ENCODE measurements at regions not wholly inside any gene's neighbourhood (a gene's known extent, or its start where the extent isn't known, plus 50 kb on each side); places are given as distances from the start of the nearest gene placed in this dataset.

GRCh38 chr10:18955061-18955460, 93.5 kb upstream of the MALRD1 start:
- CTCF ChIA-PET: no interaction called here
- intact Hi-C loops (cut with micrococcal nuclease; ENCODE audit: unreplicated experiment): no loop called here
- BruUV-seq (replicated peaks): no TSS peak
- Mint-ChIP-seq H3K27ac (ENCODE audit: unreplicated experiment) (no peak overlapping the region), H3K4me3 (ENCODE audit: low read depth, unreplicated experiment) (no peak overlapping the region), H3K36me3 (ENCODE audit: insufficient read depth, unreplicated experiment) (no peaks in the 10 kb centered on the region), H3K27me3 (ENCODE audit: unreplicated experiment) (no peaks in the 10 kb centered on the region), H3K4me1 (ENCODE audit: low read depth, unreplicated experiment) (no peaks in the 10 kb centered on the region), H3K9me3 (ENCODE audit: low read depth, unreplicated experiment) (peaks cover 4% of the 10 kb centered on the region)
- no peak for TF ChIP-seq CTCF (IDR thresholded peaks at IDR 0.05; ENCODE audit: unreplicated experiment)
- DNase-seq: no peak

- Mint-ChIP-seq H3K9me3 (ENCODE audit: low read depth, unreplicated experiment) (peaks cover 5% of the 10 kb centered on the region), H3K27me3 (ENCODE audit: unreplicated experiment) (no peaks in the 10 kb centered on the region), H3K4me1 (ENCODE audit: low read depth, unreplicated experiment) (no peaks in the 10 kb centered on the region), H3K27ac (ENCODE audit: unreplicated experiment) (no peak overlapping the region), H3K36me3 (ENCODE audit: insufficient read depth, unreplicated experiment) (no peaks in the 10 kb centered on the region), H3K4me3 (ENCODE audit: low read depth, unreplicated experiment) (no peak overlapping the region)
- no peak for DNase-seq
- TF ChIP-seq CTCF (IDR thresholded peaks at IDR 0.05; ENCODE audit: unreplicated experiment): no peak
- intact Hi-C loops (cut with micrococcal nuclease; ENCODE audit: unreplicated experiment): no loop called here
- no TSS peak for BruUV-seq (replicated peaks)
- CTCF ChIA-PET: no interaction called here
Observed at GRCh38 chr10:18959369-18959768, 89.2 kb upstream of the MALRD1 start.

GRCh38 chr10:18960466-18961079, 88.0 kb upstream of the MALRD1 start:
- Mint-ChIP-seq H3K4me3 (ENCODE audit: low read depth, unreplicated experiment) (no peak overlapping the region), H3K36me3 (ENCODE audit: insufficient read depth, unreplicated experiment) (no peaks in the 10 kb centered on the region), H3K27ac (ENCODE audit: unreplicated experiment) (no peak overlapping the region), H3K9me3 (ENCODE audit: low read depth, unreplicated experiment) (peaks cover 8% of the 10 kb centered on the region), H3K27me3 (ENCODE audit: unreplicated experiment) (no peaks in the 10 kb centered on the region), H3K4me1 (ENCODE audit: low read depth, unreplicated experiment) (no peaks in the 10 kb centered on the region)
- no peak for TF ChIP-seq CTCF (IDR thresholded peaks at IDR 0.05; ENCODE audit: unreplicated experiment)
- no peak for DNase-seq
- no TSS peak for BruUV-seq (replicated peaks)
- intact Hi-C loops (cut with micrococcal nuclease; ENCODE audit: unreplicated experiment): no loop called here
- CTCF ChIA-PET: no interaction called here

- no TSS peak for BruUV-seq (replicated peaks)
- no peak for DNase-seq
- Mint-ChIP-seq H3K36me3 (ENCODE audit: insufficient read depth, unreplicated experiment) (no peaks in the 10 kb centered on the region), H3K4me3 (ENCODE audit: low read depth, unreplicated experiment) (no peak overlapping the region), H3K4me1 (ENCODE audit: low read depth, unreplicated experiment) (no peaks in the 10 kb centered on the region), H3K9me3 (ENCODE audit: low read depth, unreplicated experiment) (peaks cover 19% of the 10 kb centered on the region), H3K27me3 (ENCODE audit: unreplicated experiment) (no peaks in the 10 kb centered on the region), H3K27ac (ENCODE audit: unreplicated experiment) (no peak overlapping the region)
- CTCF ChIA-PET: no interaction called here
- no peak for TF ChIP-seq CTCF (IDR thresholded peaks at IDR 0.05; ENCODE audit: unreplicated experiment)
- intact Hi-C loops (cut with micrococcal nuclease; ENCODE audit: unreplicated experiment): no loop called here
Observed at GRCh38 chr10:18968159-18968558, 80.4 kb upstream of the MALRD1 start.
